Fibroblast of lung (primary cell): ENCODE measurements at regions not wholly inside any gene's neighbourhood (a gene's known extent, or its start where the extent isn't known, plus 50 kb on each side); places are given as distances from the start of the nearest gene placed in this dataset.

Experiments
- CTCF ChIP-seq, 2 donors: IDR thresholded peaks in 1 of 2; conservative IDR thresholded peaks in 1 of 2; 1 replicate in 1 of 2; 2 replicates in 1 of 2; pipeline ENCODE4 v1.5.1; 2011 to 2012; ENCODE audit warnings: low read length in 2 of 2, control low read depth in 1 of 2, inconsistent platforms in 1 of 2, low read depth in 1 of 2, mild to moderate bottlenecking in 1 of 2
- EZH2 ChIP-seq: IDR thresholded peaks from 2 replicates; pipeline ENCODE4 v1.5.1; 2012; ENCODE audit warnings: low read length, control low read depth, mild to moderate bottlenecking; ENCODE audit errors: missing control alignments

DNA sequence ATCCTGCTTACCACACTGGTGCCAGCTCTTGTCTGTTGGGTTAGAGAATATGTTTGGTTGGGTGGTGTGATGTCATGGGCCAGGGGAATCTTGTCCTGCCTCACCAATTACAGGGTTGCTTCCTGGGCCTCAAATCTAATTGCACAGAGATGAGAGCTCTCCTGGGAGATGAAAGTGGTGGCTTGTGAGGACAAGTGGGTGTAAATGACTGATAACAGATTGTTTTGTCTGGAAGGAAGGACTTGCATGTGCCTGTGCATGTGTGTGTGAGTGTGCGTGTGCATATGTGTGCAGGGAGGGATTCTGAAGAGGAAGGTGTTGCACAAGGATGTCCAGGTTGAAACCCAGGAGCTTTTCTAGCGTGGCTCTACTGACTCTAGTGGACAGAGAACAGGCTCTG lies 271.9 kb downstream of the LOXHD1 start:
- TF ChIP-seq CTCF (conservative IDR thresholded peaks at IDR 0.05 in 1 of 2, IDR thresholded peaks at IDR 0.05 in 1 of 2; ENCODE audit: low read depth in 1 of 2, low read length in 2 of 2) (no peak), EZH2 (no peak)
